WTC11 (cell line): ENCODE measurements at regions not wholly inside any gene's neighbourhood (a gene's known extent, or its start where the extent isn't known, plus 50 kb on each side); places are given as distances from the start of the nearest gene placed in this dataset.

ENCODE experiments used
- ATAC-seq: fragments of 200-7000 bp; cut with Tn5 transposase; 2 replicates; pipeline ENCODE4 v1.10.0; 2021; ENCODE audit warnings: mild to moderate bottlenecking, moderate library complexity
- CTCF ChIA-PET: fragments of 300-600 bp; sonication (Branson Sonifier 250); formaldehyde crosslinking; loops from one replicate; lab custom pipeline; 2021; ENCODE audit warnings: antibody characterized with exemption; lab: Charles Lee
- POLR2A ChIA-PET: fragments of 350-600 bp; sonication (Branson Sonifier 250); formaldehyde crosslinking; loops from one replicate; lab custom pipeline; 2021; ENCODE audit warnings: antibody characterized with exemption; lab: Charles Lee
- DNase-seq: peaks from one replicate; pipeline ENCODE4 v3.0.0; 2021; ENCODE audit warnings: low spot score
- H3K27ac Mint-ChIP-seq: 2 replicates; pipeline ENCODE4 v1.8.0; 2021; ENCODE audit warnings: mixed read lengths
- H3K27me3 Mint-ChIP-seq: 2 replicates; pipeline ENCODE4 v1.8.0; 2021; ENCODE audit warnings: low read depth, mild to moderate bottlenecking, moderate library complexity, mixed read lengths
- H3K36me3 Mint-ChIP-seq: 2 replicates; pipeline ENCODE4 v1.8.0; 2021; ENCODE audit warnings: mixed read lengths
- H3K4me1 Mint-ChIP-seq: 2 replicates; pipeline ENCODE4 v1.8.0; 2022; ENCODE audit warnings: mixed read lengths
- H3K4me3 Mint-ChIP-seq: 2 replicates; pipeline ENCODE4 v1.8.0; 2021; ENCODE audit warnings: mild to moderate bottlenecking, moderate library complexity, mixed read lengths
- H3K9me3 Mint-ChIP-seq: 2 replicates; pipeline ENCODE4 v1.8.0; 2021; ENCODE audit warnings: mixed read lengths
- CREM ChIP-seq: sonication (generic); formaldehyde crosslinking; IDR thresholded peaks from 2 replicates; pipeline ENCODE4 v1.8.1; 2022; ENCODE audit warnings: mild to moderate bottlenecking, missing genetic modification reagents, moderate library complexity
- NFATC4 ChIP-seq: fragments of 250-450 bp; sonication (Bioruptor Pico); IDR thresholded peaks from 2 replicates; pipeline ENCODE4 v1.9.0; 2021; ENCODE audit warnings: mild to moderate bottlenecking
- NFE2L1 ChIP-seq: sonication (generic); formaldehyde crosslinking; IDR thresholded peaks from 2 replicates; pipeline ENCODE4 v1.8.1; 2023; ENCODE audit warnings: missing genetic modification reagents
- NFYB ChIP-seq: sonication (generic); formaldehyde crosslinking; conservative IDR thresholded peaks from 2 replicates; pipeline ENCODE4 v1.8.0; 2022; ENCODE audit warnings: low read depth, missing genetic modification reagents
- NR1H2 ChIP-seq: sonication (generic); formaldehyde crosslinking; IDR thresholded peaks from 2 replicates; pipeline ENCODE4 v1.9.0; 2021; ENCODE audit warnings: mild to moderate bottlenecking, moderate library complexity, missing genetic modification reagents
- NR2C2 ChIP-seq: sonication (generic); formaldehyde crosslinking; IDR thresholded peaks from 2 replicates; pipeline ENCODE4 v1.8.0; 2022; ENCODE audit warnings: mild to moderate bottlenecking, missing genetic modification reagents
- RORB ChIP-seq: fragments of 250-450 bp; sonication (Bioruptor Pico); IDR thresholded peaks from 2 replicates; pipeline ENCODE4 v1.9.0; 2021; ENCODE audit warnings: mild to moderate bottlenecking
- TP53 ChIP-seq: sonication (generic); formaldehyde crosslinking; IDR thresholded peaks from 2 replicates; pipeline ENCODE4 v1.8.1; 2023; ENCODE audit warnings: mild to moderate bottlenecking, missing genetic modification reagents
- ZNF121 ChIP-seq: sonication (generic); formaldehyde crosslinking; IDR thresholded peaks from 2 replicates; pipeline ENCODE4 v1.8.0; 2023; ENCODE audit warnings: missing genetic modification reagents
- ZNF219 ChIP-seq: sonication (generic); formaldehyde crosslinking; IDR thresholded peaks from 2 replicates; pipeline ENCODE4 v1.8.0; 2023; ENCODE audit warnings: missing genetic modification reagents, mild to moderate bottlenecking, borderline replicate concordance
- ZNF423 ChIP-seq: fragments of 250-450 bp; sonication (Bioruptor Pico); IDR thresholded peaks from 2 replicates; pipeline ENCODE4 v2.1.2; 2022; ENCODE audit warnings: mild to moderate bottlenecking, moderate library complexity
- TF ChIP-seq, protein P1 (sequence below): sonication (generic); formaldehyde crosslinking; IDR thresholded peaks from 2 replicates; pipeline ENCODE4 v1.8.1; 2022; ENCODE audit warnings: low read depth, missing genetic modification reagents, borderline replicate concordance
- TF ChIP-seq, protein P2 (sequence below): fragments of 200-600 bp; IDR thresholded peaks from 2 replicates; pipeline ENCODE4 v1.8.0; 2022; ENCODE audit warnings: antibody characterized with exemption
- TF ChIP-seq, protein P3 (sequence below): sonication (generic); formaldehyde crosslinking; IDR thresholded peaks from 2 replicates; pipeline ENCODE4 v1.8.1; 2023; ENCODE audit warnings: mild to moderate bottlenecking, missing genetic modification reagents
- TF ChIP-seq, protein P4 (sequence below): fragments of 250-450 bp; sonication (Bioruptor Pico); IDR thresholded peaks from 2 replicates; pipeline ENCODE4 v1.9.0; 2021; ENCODE audit warnings: mild to moderate bottlenecking
- TF ChIP-seq, protein P5 (sequence below): fragments of 250-450 bp; sonication (Bioruptor Pico); conservative IDR thresholded peaks from 2 replicates; pipeline ENCODE4 v1.9.0; 2021; ENCODE audit warnings: mild to moderate bottlenecking

DNA sequence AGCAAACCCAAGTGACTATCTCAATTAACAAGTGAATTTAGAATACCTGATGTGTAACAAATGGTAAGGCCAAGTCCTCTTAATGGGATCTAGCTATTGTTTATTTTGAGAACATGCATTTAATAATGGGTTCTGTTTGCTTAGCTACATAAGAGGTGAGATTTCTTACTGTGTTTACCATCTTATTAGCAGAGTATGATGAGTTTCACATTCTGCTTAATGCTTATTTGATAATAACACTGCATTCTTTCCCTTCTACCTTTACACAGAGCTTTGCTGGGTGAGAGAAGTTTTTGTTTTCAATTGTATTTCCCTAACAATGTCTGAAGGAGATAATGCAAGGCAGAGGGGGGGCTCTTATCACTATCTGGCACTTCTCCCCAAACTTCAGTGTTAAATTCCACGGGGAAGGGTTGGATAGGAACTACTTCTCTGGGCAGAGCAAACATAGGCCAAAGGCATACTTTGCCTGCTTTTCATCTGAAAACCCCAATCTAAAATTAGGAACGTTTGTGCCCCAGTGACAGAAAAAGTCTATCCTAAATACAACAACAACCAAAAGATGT, 129.0 kb upstream of the ATXN7L3B start:
- H3K27me3 Mint-ChIP-seq, result no peaks in the 10 kb centered on the region
- no peak overlapping the region; the same call in 1 of the 2 replicates for H3K27ac Mint-ChIP-seq
- ChIA-PET CTCF (no interaction called here), POLR2A (no interaction called here)
- TF ChIP-seq ZNF219 (CRISPR knock-in tag), result no peak
- no peak for TF ChIP-seq CREM (CRISPR knock-in tag)
- no peak for TF ChIP-seq ZNF121
- TF ChIP-seq, protein P1, sequence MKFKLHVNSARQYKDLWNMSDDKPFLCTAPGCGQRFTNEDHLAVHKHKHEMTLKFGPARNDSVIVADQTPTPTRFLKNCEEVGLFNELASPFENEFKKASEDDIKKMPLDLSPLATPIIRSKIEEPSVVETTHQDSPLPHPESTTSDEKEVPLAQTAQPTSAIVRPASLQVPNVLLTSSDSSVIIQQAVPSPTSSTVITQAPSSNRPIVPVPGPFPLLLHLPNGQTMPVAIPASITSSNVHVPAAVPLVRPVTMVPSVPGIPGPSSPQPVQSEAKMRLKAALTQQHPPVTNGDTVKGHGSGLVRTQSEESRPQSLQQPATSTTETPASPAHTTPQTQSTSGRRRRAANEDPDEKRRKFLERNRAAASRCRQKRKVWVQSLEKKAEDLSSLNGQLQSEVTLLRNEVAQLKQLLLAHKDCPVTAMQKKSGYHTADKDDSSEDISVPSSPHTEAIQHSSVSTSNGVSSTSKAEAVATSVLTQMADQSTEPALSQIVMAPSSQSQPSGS (CRISPR knock-in tag), result no peak
- no peak for TF ChIP-seq NFE2L1
- H3K4me1 Mint-ChIP-seq, result peaks cover 21% of the 10 kb centered on the region
- no peaks in the 10 kb centered on the region for H3K36me3 Mint-ChIP-seq
- no peaks in the 10 kb centered on the region for H3K9me3 Mint-ChIP-seq
- ATAC-seq, result peak; percentile 51; the same call in 1 of the 2 replicates
- DNase-seq, result no peak
- no peak overlapping the region for H3K4me3 Mint-ChIP-seq

DNA sequence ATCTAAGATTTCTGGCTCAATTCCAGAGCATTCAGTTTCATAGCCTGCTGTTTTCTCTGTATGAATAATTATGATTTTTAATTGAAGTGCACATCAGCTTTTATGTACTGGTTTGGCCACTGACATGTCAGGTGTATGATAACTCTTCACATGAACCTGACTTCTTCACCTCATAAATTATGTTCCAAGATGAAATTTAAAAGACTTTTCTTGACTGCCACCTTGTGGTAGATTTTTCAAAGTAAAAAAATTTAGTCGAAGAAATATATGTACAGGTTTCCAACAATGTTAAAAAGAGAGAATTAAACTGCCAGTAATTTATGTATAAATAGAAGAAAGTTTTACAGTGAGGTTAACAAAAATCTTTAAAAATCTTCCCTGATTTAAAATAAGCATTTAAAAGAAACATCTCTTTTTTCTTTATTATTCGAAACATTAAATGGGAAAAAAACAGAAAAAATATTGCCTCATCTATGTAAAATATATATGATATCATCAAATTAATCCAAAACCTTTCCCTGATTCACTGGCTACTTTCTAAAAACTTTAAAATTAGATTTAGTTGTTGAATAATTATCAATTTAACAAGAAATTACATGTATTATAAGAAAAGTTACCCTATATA, 124.9 kb upstream of the ATXN7L3B start:
- Mint-ChIP-seq H3K9me3 (no peaks in the 10 kb centered on the region), H3K27ac (no peak overlapping the region), H3K36me3 (no peaks in the 10 kb centered on the region), H3K4me3 (no peak overlapping the region), H3K4me1 (peaks cover 9% of the 10 kb centered on the region), H3K27me3 (no peaks in the 10 kb centered on the region)
- TF ChIP-seq NR1H2 (CRISPR knock-in tag) (no peak), ZNF423 (CRISPR knock-in tag) (no peak), NR2C2 (CRISPR knock-in tag) (no peak), NFYB (CRISPR knock-in tag) (no peak), NFATC4 (CRISPR knock-in tag) (no peak), TP53 (CRISPR knock-in tag) (no peak), CREM (CRISPR knock-in tag) (no peak), ZNF121 (no peak), RORB (CRISPR knock-in tag) (no peak)
- TF ChIP-seq, protein P2, sequence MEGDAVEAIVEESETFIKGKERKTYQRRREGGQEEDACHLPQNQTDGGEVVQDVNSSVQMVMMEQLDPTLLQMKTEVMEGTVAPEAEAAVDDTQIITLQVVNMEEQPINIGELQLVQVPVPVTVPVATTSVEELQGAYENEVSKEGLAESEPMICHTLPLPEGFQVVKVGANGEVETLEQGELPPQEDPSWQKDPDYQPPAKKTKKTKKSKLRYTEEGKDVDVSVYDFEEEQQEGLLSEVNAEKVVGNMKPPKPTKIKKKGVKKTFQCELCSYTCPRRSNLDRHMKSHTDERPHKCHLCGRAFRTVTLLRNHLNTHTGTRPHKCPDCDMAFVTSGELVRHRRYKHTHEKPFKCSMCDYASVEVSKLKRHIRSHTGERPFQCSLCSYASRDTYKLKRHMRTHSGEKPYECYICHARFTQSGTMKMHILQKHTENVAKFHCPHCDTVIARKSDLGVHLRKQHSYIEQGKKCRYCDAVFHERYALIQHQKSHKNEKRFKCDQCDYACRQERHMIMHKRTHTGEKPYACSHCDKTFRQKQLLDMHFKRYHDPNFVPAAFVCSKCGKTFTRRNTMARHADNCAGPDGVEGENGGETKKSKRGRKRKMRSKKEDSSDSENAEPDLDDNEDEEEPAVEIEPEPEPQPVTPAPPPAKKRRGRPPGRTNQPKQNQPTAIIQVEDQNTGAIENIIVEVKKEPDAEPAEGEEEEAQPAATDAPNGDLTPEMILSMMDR, result no peak
- TF ChIP-seq, protein P3, sequence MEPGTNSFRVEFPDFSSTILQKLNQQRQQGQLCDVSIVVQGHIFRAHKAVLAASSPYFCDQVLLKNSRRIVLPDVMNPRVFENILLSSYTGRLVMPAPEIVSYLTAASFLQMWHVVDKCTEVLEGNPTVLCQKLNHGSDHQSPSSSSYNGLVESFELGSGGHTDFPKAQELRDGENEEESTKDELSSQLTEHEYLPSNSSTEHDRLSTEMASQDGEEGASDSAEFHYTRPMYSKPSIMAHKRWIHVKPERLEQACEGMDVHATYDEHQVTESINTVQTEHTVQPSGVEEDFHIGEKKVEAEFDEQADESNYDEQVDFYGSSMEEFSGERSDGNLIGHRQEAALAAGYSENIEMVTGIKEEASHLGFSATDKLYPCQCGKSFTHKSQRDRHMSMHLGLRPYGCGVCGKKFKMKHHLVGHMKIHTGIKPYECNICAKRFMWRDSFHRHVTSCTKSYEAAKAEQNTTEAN (CRISPR knock-in tag), result no peak
- TF ChIP-seq, protein P4, sequence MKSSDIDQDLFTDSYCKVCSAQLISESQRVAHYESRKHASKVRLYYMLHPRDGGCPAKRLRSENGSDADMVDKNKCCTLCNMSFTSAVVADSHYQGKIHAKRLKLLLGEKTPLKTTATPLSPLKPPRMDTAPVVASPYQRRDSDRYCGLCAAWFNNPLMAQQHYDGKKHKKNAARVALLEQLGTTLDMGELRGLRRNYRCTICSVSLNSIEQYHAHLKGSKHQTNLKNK (CRISPR knock-in tag), result no peak
- TF ChIP-seq, protein P5, sequence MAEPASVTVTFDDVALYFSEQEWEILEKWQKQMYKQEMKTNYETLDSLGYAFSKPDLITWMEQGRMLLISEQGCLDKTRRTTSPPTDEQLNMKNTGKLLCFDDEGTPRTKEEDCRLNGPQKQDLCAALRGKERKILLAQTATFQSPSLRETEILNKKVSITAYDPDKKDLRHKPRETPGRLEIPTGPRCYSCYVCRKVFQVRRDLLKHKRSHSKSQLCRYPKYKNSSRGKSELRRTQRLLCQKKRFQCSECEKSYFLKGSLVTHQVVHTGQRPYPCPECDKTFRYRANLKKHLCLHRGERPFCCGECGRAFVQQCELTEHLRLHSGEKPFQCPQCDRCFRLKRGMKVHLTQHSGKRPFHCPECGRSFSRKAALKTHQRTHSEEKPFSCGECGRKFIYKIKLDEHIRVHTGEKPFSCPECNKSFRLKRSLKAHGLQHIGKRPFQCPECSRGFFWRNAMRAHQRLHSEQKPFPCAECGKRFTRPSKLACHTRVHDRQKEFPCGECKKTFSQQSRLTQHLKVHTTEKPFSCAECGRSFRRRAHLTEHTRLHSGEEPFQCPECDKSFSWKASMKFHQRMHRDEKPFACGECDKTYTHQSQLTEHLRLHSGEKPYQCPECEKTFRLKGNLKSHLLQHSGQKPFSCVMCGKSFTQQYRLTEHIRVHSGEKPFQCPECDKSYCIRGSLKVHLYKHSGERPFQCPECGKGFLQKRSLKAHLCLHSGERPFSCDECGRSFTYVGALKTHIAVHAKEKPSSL (CRISPR knock-in tag), result no peak
- no peak for ATAC-seq
- ChIA-PET CTCF (interaction anchor here (1.3 kb wide), 1 partner anchor 301 kb away, joined by 3 read pairs; no protein-coding TSS in a partner anchor), POLR2A (no interaction called here)
- no peak for DNase-seq
